ENCODE measurements at regions not wholly inside any gene's neighbourhood (a gene's known extent, or its start where the extent isn't known, plus 50 kb on each side); places are given as distances from the start of the nearest gene placed in this dataset.
"Not testable (repeated sequence)": the region's sequence is repeated elsewhere in the genome, so short reads cannot be mapped to it uniquely, and the experiment has no call there.

GRCh38 chrX:104376937-104377336 is 122.2 kb upstream of the ESX1 start:
- DNase-seq = no peak

DNA sequence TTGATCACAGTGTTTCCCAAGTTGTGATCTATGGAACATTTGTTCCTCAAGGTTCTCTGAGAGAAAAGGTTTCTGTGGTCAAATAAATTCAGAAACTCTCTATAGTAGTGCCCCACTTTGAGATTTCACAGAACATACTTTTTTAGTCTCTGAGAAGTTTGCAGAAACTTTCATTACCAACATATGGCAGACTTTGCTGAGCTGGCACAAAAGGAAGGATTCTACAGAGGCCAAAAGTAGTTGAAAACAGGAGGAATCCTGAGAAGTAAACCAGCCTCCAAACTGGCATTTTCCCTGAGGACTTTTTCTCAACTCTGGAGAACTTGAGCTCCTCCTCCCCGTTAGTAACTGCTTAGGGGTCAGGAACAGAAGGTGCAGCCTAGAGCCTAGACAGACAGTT is 117.8 kb upstream of the ESX1 start:
- no peak for DNase-seq

DNA sequence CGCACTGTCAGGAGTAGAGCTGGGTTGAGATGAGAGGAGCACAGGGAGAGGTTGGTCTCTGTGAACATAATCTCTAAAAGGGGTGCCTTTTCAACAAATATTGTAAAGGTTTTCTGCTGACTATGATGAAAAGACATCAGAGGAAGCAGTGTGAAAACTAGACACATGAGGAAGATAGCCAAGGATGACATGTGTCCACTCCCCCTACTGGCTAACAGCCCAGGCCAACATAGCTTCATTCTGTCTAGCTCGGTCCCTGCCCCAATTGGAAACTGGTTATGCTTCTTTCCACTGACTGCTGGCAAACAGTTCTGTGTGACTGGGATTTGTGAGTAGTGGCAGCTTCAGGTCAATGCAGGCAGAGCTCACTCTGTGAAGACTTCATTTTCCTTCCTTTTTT is 115.4 kb upstream of the ESX1 start:
- no peak for DNase-seq

DNA sequence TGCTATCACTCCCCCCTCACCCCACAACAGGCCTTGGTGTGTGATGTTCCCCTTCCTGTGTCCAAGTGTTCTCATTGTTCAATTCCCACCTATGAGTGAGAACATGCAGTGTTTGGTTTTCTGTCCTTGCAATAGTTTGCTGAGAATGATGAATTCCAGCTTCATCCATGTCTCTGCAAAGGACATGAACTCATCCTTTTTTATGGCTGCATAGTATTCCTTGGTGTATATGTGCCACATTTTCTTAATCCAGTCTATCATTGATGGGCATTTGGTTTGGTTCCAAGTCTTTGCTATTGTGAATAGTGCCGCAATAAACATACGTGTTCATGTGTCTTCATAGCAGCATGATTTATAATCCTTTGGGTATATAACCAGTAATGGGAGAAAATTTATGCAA is 106.0 kb upstream of the ESX1 start:
- DNase-seq = not testable (repeated sequence)

DNA sequence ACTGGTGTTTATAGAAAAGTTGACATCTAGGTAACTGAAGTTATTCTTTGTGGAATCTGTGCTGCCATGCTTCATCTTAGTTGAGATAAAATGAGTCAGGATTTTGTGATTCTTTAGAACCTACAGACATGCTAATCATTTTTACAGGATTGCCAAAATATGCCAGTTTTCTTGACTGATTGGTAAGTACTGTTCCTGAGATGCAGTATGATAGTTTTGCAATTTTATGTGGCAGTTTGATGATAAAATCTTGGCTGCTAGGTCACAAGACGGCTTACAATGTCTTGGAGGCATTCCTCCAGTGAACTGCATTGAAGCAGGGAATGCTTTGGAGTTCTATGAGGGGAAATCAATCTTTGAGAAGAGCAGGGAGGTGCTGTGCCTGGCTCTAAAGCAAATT is 104.4 kb upstream of the ESX1 start:
- no peak for DNase-seq

DNA sequence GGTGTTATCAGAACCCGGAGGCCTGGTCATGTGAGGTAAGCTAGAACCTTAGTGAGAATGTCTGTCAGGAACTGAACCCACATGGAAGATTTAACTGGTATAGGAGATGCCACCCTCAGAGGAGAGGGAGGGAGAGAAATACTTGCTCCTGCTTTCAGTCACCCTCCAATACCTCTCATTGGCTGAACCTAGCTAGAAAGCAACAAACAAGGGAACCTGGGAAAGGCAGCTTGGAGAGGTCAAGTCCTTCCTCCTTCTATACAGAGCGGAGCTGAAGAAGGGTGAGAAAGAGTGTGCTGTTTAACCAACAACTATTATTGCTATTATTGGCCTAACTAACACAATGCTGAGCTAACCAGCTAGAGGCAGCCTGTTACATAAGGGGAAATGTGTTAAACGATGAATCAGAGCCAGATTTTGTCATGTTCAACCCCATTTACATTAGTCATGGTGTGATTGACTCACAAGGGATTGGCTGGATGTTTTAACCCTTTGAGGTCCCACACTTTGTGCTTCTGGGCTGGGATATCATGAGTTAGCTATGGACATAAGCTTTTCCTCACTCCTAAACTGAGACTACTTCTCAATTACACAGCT is 96.5 kb upstream of the ESX1 start:
- DNase-seq = no peak

- DNase-seq = no peak
Measured at GRCh38 chrX:104347860-104348259, 93.1 kb upstream of the ESX1 start.

DNA sequence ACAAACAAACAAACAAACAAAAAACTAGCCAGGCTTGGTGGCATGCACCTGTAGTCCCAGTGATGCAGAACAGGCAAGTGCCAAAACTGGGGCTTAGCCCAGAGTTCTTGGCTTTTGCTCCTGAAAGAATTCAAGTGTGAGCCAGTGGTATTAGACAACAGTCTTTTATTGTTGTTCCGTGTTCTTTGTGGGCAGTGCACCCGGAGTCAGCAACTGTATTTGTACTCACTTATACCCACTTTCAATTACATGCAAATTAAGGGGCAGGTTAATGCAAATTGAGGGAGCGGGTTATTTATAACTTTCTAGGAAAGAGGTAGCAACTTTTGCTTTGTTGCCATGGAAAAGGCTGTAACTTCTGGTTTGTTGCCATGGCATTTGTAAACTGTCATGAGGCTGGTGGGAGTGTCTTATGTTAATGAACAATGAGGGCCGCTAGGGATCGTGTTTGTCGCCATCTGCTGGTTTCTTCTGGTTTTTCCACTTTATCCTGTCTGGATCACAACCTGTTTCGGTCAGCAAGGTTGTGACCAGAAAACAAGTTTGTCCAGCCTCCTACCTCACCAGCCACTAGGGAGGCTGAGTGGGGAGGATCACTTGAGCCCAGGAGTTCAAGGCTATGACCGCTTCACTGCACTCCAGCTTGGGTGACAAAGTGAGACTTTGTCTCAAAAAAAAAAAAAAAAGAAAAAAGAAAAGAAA is 88.8 kb upstream of the ESX1 start:
- DNase-seq = peak; percentile 1

GRCh38 chrX:104342065-104342464 is 87.3 kb upstream of the ESX1 start:
- DNase-seq = no peak

GRCh38 chrX:104335756-104336155 is 81.0 kb upstream of the ESX1 start:
- DNase-seq = no peak

DNA sequence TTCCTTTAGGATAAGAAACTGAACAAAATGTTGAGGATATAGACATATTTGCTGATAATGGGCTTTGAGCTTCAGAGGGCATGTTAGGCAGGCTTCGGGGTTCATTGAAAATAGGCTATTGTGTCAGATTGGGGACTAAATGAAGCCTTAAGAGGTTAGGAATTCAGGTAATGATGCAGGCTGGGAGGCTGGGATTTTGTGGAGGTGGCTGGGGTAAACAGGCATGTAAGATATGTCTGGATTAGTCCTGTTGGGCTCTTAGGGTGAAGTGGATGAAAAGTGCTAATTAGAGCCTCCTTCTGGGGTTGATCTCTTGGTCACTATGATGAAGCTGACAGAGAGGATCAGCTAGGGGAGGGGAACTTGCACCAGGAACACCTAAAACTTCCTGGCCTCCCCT is 80.2 kb upstream of the ESX1 start:
- DNase-seq = no peak

DNA sequence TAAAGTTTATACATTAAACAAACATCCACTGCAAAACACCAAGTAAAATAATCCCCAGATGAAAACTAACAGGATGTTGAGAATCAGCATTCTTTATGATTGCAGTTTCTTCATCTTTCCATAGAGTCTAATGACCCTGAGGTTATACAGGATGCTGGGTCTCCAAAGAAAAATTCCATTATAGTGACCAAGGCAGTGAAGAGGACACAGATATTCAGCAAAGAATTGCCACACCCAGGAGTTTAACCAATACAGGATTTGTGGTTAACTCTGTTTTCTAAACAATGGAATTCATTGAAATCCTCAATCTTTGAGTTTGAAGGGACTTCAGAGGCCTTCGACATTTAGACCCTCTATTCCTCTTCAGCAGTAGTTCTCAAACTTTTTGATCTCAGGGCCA is 76.2 kb upstream of the ESX1 start:
- DNase-seq = no peak

DNA sequence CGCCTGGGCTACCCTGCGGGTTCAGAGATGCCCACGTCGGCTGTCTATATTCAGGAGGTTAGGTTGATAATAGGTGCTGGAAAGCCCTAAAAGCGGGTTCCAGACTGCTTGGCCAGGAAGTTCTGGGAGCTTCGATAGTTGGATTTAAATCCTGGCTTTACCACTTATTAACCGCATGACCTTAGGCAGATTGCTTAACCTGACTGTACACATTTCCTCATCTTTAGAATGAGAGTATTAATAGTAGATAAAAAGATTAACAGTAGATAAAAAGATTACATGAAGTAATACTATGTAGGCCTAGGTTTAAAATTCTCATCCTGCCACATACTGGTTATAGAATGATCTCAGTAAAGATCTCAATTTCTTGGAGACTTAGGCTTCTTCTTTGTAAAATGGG is 75.0 kb upstream of the ESX1 start:
- no peak for DNase-seq

- no peak for DNase-seq
Measured at GRCh38 chrX:104325213-104325585, 70.5 kb upstream of the ESX1 start.

DNA sequence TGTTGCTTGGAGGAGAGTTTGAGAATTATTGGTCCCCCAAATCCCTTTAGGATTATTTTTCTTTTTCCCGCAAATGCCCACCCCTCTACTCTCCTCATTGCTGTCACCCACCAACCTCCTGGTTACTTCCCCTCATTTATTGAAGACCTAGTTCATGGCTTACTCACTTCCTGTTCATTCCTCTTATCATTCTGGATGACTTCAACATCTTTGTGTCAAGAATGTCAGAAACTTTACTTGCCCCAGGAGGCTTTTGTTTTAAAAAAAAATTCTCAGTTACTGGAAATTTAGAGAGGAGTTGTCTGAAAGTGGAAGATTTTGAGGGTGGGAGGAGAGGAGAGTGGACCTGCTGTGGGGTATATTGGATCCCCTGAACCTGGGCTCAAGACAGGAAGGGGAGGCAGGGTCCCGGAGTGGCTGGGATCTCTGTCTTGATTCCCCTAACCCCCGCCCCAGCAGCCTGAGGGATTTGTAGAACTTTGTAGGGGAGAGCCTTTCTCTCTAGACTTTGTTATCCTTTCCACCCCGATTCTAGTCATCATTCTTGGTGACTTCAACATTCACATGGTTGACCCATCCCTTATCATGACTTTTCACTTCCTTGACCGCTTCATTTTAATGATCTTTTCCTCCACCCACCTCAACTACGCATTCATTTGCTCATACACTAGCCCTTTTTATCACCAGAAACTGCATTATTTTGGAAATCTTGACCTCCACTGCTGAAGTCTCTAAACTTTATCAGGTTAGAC is 69.9 kb upstream of the ESX1 start:
- DNase-seq = no peak

DNA sequence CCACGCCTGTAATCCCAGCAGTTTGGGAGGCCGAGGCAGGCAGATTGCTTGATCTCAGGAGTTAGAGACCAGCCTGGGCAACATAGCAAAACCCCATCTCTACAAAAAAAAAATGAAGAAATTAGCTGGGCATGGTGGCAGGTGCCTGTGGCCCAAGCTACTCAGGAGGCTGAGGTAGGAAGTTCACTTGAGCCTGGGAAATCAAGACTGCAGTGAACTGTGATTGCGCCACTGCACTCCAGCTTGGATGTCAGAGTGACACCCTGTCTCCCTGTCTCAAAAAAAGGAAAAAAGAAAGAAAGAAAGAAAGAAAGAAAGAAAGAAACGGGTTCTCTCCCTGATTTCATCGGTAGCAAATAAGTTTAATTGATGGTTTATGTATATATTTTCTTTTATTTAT is 64.6 kb upstream of the ESX1 start:
- DNase-seq = no peak

- DNase-seq = no peak
Measured at GRCh38 chrX:104318330-104319009, 63.7 kb upstream of the ESX1 start.

- DNase-seq = no peak
Measured at GRCh38 chrX:104316739-104317138, 62.0 kb upstream of the ESX1 start.

GRCh38 chrX:104315555-104315954 is 60.8 kb upstream of the ESX1 start:
- no peak for DNase-seq

GRCh38 chrX:104310657-104311254 is 56.0 kb upstream of the ESX1 start:
- no peak for DNase-seq

DNA sequence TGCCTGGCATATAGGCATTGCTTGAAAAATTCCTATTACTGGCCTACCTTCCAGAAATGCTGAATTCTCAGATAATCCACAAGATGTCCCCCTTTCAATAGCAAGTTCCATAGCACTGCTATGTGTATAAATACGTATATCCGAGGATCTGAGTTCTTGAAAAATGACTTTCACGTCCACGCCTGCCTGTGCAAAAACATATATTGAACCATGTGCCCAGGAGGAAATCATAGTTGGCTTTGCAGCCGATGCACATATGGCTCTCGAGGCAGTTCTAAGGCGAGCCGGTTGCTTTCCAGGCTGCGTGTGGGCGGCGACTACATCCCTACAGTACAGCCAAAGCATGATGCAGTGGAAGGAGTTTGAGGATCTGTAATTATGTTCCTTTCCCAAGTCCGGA is 55.4 kb upstream of the ESX1 start:
- peak; percentile 15 for DNase-seq

DNA sequence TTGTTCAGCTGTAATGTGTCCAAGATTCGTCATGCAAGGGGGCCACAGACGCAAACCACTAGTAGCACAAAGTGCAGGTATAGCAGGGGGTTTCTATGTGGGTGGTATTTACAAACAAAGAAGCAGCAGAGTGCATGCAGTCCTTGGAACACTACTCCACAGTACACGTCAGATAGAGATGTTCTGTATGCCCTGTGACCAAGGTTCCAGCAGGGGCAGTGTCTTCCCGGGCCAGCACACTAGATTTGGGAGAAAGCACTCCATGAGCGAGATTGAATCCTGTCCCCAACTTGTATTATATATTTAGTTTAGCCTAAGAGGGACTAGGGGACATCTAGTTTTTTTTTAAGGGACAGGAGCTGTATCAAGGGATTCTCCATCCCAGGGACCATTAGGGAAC is 54.4 kb upstream of the ESX1 start:
- no peak for DNase-seq

DNA sequence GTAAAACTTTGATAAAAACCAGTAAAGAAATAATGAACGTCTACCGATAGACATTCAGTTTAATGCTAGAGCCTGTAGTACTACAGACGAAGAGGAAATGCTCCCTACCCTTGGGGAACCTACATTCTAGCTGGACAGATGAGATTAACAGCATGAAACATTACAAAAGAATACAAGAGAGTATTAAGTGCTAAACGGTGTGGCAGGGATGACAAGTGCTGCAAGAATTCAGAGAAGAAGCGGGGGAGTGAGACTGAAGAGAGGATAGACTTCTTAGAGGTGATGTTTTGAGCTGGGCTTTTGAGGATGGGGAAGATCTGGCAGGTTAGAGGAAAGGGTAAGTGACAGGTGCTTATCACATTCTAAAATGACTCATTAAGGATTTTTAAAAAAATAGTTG is 52.6 kb upstream of the ESX1 start:
- no peak for DNase-seq

- DNase-seq = no peak
Measured at GRCh38 chrX:104306180-104306579, 51.4 kb upstream of the ESX1 start.
